MM.1S (cell line): ENCODE measurements at regions not wholly inside any gene's neighbourhood (a gene's known extent, or its start where the extent isn't known, plus 50 kb on each side); places are given as distances from the start of the nearest gene placed in this dataset.

Experiments
- DNase-seq: peaks from one replicate; pipeline ENCODE4 v3.0.0-alpha.2; 2015
- H2AFZ ChIP-seq: fragments of 300-600 bp; sonication (generic); 2 replicates; pipeline ENCODE4 v1.6.0; 2016; ENCODE audit warnings: antibody characterized with exemption, low read length
- H3F3A ChIP-seq: fragments of 300-600 bp; sonication (generic); 2 replicates; pipeline ENCODE4 v1.6.1; 2016; ENCODE audit warnings: mild to moderate bottlenecking, antibody characterized with exemption, low read length, moderate library complexity, mixed read lengths; ENCODE audit not compliant: insufficient read depth
- H3K27ac ChIP-seq: fragments of 300-600 bp; sonication (generic); 2 replicates; pipeline ENCODE4 v1.5.1; 2016; ENCODE audit warnings: mild to moderate bottlenecking, low read length
- H3K27me3 ChIP-seq: fragments of 300-600 bp; sonication (generic); replicated peaks from 2 replicates; pipeline ENCODE4 v1.6.0; 2016; ENCODE audit warnings: low read length; ENCODE audit not compliant: insufficient read depth
- H3K36me3 ChIP-seq: fragments of 300-600 bp; sonication (generic); replicated peaks from 2 replicates; pipeline ENCODE4 v1.6.1; 2016; ENCODE audit warnings: mild to moderate bottlenecking, low read length, mixed read lengths; ENCODE audit not compliant: insufficient read depth
- H3K4me1 ChIP-seq: fragments of 300-600 bp; sonication (generic); 2 replicates; pipeline ENCODE4 v1.6.1; 2016; ENCODE audit warnings: low read length, mixed read lengths
- H3K4me2 ChIP-seq: fragments of 300-600 bp; sonication (generic); 2 replicates; pipeline ENCODE4 v1.6.0; 2016; ENCODE audit warnings: low read depth, low read length
- H3K4me3 ChIP-seq: fragments of 300-600 bp; sonication (generic); 2 replicates; pipeline ENCODE4 v1.5.1; 2016; ENCODE audit warnings: low read length, mixed read lengths
- H3K79me2 ChIP-seq: fragments of 300-600 bp; sonication (generic); 2 replicates; pipeline ENCODE4 v1.6.1; 2016; ENCODE audit warnings: mixed run types, low read length, mixed read lengths
- H3K9ac ChIP-seq: fragments of 300-600 bp; sonication (generic); 2 replicates; pipeline ENCODE4 v1.6.1; 2016; ENCODE audit warnings: low read length, mixed read lengths
- H3K9me2 ChIP-seq: fragments of 300-600 bp; sonication (generic); replicated peaks from 2 replicates; pipeline ENCODE4 v1.6.1; 2016; ENCODE audit warnings: mild to moderate bottlenecking, low read length, mixed read lengths; ENCODE audit not compliant: insufficient read depth
- H3K9me3 ChIP-seq: fragments of 300-600 bp; sonication (generic); replicated peaks from 2 replicates; pipeline ENCODE4 v1.6.1; 2016; ENCODE audit warnings: mild to moderate bottlenecking, low read length, mixed read lengths; ENCODE audit not compliant: insufficient read depth
- H4K20me1 ChIP-seq: fragments of 300-600 bp; sonication (generic); 2 replicates; pipeline ENCODE4 v1.6.1; 2016; ENCODE audit warnings: mild to moderate bottlenecking, low read length, moderate library complexity, mixed read lengths; ENCODE audit not compliant: insufficient read depth
- CTCF ChIP-seq: fragments of 300-600 bp; sonication (generic); IDR thresholded peaks from 2 replicates; pipeline ENCODE4 v1.5.1; 2016; ENCODE audit warnings: antibody characterized with exemption, low read length, mixed read lengths
- EZH2 ChIP-seq: fragments of 300-600 bp; sonication (generic); optimal IDR thresholded peaks from 2 replicates; pipeline ENCODE3; 2017; ENCODE audit warnings: low read depth, mild to moderate bottlenecking, antibody characterized with exemption, low read length, mixed read lengths
- EZH2phosphoT487 ChIP-seq: fragments of 300-600 bp; sonication (generic); IDR thresholded peaks from 2 replicates; pipeline ENCODE4 v1.6.1; 2018; ENCODE audit warnings: antibody characterized with exemption, low read length

- Histone ChIP-seq H3K4me3 (no peak overlapping the region), H2AFZ (0 out of 2 replicates have a peak overlapping the region, but pooled peaks have one; percentile 28), H3K9me3 (no peaks in the 10 kb centered on the region), H3K36me3 (no peaks in the 10 kb centered on the region), H3K27ac (peak overlapping the region; percentile 22; the same call in 1 of the 2 replicates), H4K20me1 (no peaks in the 10 kb centered on the region), H3K9ac (no peak overlapping the region), H3K4me1 (peaks cover 8% of the 10 kb centered on the region; the same call in 1 of the 2 replicates), H3K4me2 (peak overlapping the region; percentile 12; the same call in 1 of the 2 replicates), H3K27me3 (no peaks in the 10 kb centered on the region), H3F3A (0 out of 2 replicates have a peak, but pooled peaks cover 4% of the 10 kb centered on the region), H3K9me2 (no peaks in the 10 kb centered on the region), H3K79me2 (no peaks in the 10 kb centered on the region)
- no peak for TF ChIP-seq EZH2
- no peak for TF ChIP-seq EZH2phosphoT487
- no peak for TF ChIP-seq CTCF
- DNase-seq = peak; percentile 69
Observed at GRCh38 chr3:109806929-109807328, 469.6 kb upstream of the DPPA4 start.

- Histone ChIP-seq H3K9ac (no peak overlapping the region), H3K36me3 (no peaks in the 10 kb centered on the region), H3K4me1 (peaks cover 8% of the 10 kb centered on the region; the same call in 1 of the 2 replicates), H3K79me2 (no peaks in the 10 kb centered on the region), H3F3A (0 out of 2 replicates have a peak, but pooled peaks cover 4% of the 10 kb centered on the region), H3K27ac (no peak overlapping the region), H3K9me3 (no peaks in the 10 kb centered on the region), H3K27me3 (no peaks in the 10 kb centered on the region), H2AFZ (no peak overlapping the region), H3K4me3 (no peak overlapping the region), H3K4me2 (no peak overlapping the region), H3K9me2 (no peaks in the 10 kb centered on the region), H4K20me1 (no peaks in the 10 kb centered on the region)
- no peak for DNase-seq
- no peak for TF ChIP-seq CTCF
- no peak for TF ChIP-seq EZH2phosphoT487
- TF ChIP-seq EZH2 = no peak
Observed at GRCh38 chr3:109809513-109809912, 472.2 kb upstream of the DPPA4 start.

GRCh38 chr3:109818081-109818480 lies 480.7 kb upstream of the DPPA4 start:
- H4K20me1 ChIP-seq = no peaks in the 10 kb centered on the region
- DNase-seq = no peak
- no peak overlapping the region for H3K9ac ChIP-seq
- H3K4me2 ChIP-seq = no peak overlapping the region
- H3K4me1 ChIP-seq = no peaks in the 10 kb centered on the region
- H3K4me3 ChIP-seq = no peak overlapping the region
- H3K27me3 ChIP-seq = no peaks in the 10 kb centered on the region
- no peaks in the 10 kb centered on the region for H3K36me3 ChIP-seq
- H2AFZ ChIP-seq = no peak overlapping the region
- H3K9me2 ChIP-seq = no peaks in the 10 kb centered on the region
- no peaks in the 10 kb centered on the region for H3F3A ChIP-seq
- H3K79me2 ChIP-seq = no peaks in the 10 kb centered on the region
- H3K27ac ChIP-seq = no peak overlapping the region
- H3K9me3 ChIP-seq = no peaks in the 10 kb centered on the region
- no peak for TF ChIP-seq EZH2phosphoT487
- no peak for TF ChIP-seq CTCF
- no peak for TF ChIP-seq EZH2
